Subcutaneous abdominal adipose tissue (tissue), 5 donors: ENCODE measurements at regions not wholly inside any gene's neighbourhood (a gene's known extent, or its start where the extent isn't known, plus 50 kb on each side); places are given as distances from the start of the nearest gene placed in this dataset.

ENCODE experiments used
- H3K27ac ChIP-seq: one replicate; pipeline ENCODE4 v1.7.0; 2013; ENCODE audit warnings: low read depth, mild to moderate bottlenecking, inconsistent platforms, low read length, moderate library complexity
- H3K27me3 ChIP-seq, 5 donors: one replicate each; pipeline ENCODE4 v1.7.0; 2013; ENCODE audit warnings: low read length in 5 of 5, inconsistent platforms in 1 of 5; ENCODE audit not compliant: control insufficient read depth in 5 of 5, insufficient read depth in 4 of 5
- H3K36me3 ChIP-seq, 5 donors: one replicate each; pipeline ENCODE4 v1.7.0; 2013; ENCODE audit warnings: low read length in 5 of 5; ENCODE audit not compliant: control insufficient read depth in 5 of 5, insufficient read depth in 5 of 5
- H3K4me1 ChIP-seq, 5 donors: one replicate each; pipeline ENCODE4 v1.7.0; 2013; ENCODE audit warnings: low read length in 5 of 5, mild to moderate bottlenecking in 3 of 5, moderate library complexity in 1 of 5; ENCODE audit not compliant: control insufficient read depth in 5 of 5, insufficient read depth in 5 of 5
- H3K4me3 ChIP-seq, 5 donors: one replicate each; pipeline ENCODE4 v1.7.0; 2013; ENCODE audit warnings: low read length in 5 of 5, low read depth in 1 of 5
- H3K9ac ChIP-seq, 5 donors: one replicate each; pipeline ENCODE4 v1.7.0; 2013; ENCODE audit warnings: low read length in 5 of 5, mild to moderate bottlenecking in 4 of 5, moderate library complexity in 3 of 5
- H3K9me3 ChIP-seq, 5 donors: one replicate each; pipeline ENCODE4 v1.7.0; 2013; ENCODE audit warnings: low read length in 5 of 5; ENCODE audit not compliant: control insufficient read depth in 5 of 5
- donor health status: healthy.
- donor health status: healthy.
- donor health status: healthy.
- donor health status: healthy.
- donor health status: healthy.

DNA sequence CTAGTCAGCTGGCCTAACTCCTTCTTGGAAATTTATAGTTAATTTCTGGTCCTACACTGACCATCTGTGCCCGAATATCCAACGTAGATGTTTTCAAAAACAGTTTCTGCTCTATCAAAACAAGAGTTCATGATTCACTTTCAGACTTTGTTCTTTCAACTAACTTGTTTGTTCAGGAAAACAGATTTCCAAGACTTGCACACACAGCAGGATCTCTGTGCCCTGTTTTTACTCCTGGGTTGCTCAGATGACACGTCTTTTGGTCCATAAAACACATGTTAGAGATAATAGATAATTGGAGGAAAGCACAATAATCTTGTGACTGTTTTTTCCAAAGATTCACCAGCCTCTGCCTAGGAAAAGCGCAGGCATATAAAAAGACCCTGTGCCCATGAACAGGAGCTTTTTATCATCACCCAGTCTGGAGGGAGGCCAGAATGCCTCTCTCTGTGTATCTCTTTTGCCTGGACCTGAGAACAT lies 218.0 kb downstream of the IRS2 start:
- no peak overlapping the region for H3K9ac ChIP-seq
- H3K27me3 ChIP-seq, result no peaks in the 10 kb centered on the region
- peaks cover 0 to 7% (median 0%) of the 10 kb centered on the region in 5 donors for H3K4me1 ChIP-seq
- no peak overlapping the region for H3K27ac ChIP-seq
- no peak overlapping the region for H3K4me3 ChIP-seq
- no peaks in the 10 kb centered on the region for H3K36me3 ChIP-seq
- no peaks in the 10 kb centered on the region for H3K9me3 ChIP-seq

GRCh38 chr13:109567315-109567714 lies 219.1 kb downstream of the IRS2 start:
- H3K27ac ChIP-seq, result no peak overlapping the region
- no peak overlapping the region for H3K9ac ChIP-seq
- H3K4me1 ChIP-seq, result peaks cover 0 to 2% (median 0%) of the 10 kb centered on the region in 5 donors
- H3K36me3 ChIP-seq, result no peaks in the 10 kb centered on the region
- H3K9me3 ChIP-seq, result no peaks in the 10 kb centered on the region
- H3K4me3 ChIP-seq, result no peak overlapping the region
- no peaks in the 10 kb centered on the region for H3K27me3 ChIP-seq

DNA sequence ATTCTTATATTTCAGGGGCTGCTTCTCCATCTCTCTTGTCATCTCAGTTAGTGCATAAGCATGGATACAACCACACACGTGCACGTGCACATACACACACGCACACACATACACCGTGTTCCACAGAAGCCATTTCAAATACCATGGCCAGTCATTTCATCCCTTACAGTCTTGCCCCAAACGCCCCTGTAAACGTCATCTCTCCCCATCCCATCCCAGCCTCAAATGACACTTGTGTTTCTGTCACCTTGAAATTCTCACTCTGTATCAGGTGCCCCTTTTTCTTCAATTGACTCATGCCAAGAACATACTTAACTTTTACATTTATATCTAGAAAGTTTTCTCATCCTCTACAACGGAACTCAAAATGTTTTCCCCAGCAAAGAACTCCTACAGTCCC lies 220.5 kb downstream of the IRS2 start:
- Histone ChIP-seq H3K27me3 (no peaks in the 10 kb centered on the region), H3K4me3 (no peak overlapping the region), H3K9me3 (no peaks in the 10 kb centered on the region), H3K27ac (no peak overlapping the region), H3K4me1 (no peaks in the 10 kb centered on the region), H3K9ac (no peak overlapping the region), H3K36me3 (no peaks in the 10 kb centered on the region)

DNA sequence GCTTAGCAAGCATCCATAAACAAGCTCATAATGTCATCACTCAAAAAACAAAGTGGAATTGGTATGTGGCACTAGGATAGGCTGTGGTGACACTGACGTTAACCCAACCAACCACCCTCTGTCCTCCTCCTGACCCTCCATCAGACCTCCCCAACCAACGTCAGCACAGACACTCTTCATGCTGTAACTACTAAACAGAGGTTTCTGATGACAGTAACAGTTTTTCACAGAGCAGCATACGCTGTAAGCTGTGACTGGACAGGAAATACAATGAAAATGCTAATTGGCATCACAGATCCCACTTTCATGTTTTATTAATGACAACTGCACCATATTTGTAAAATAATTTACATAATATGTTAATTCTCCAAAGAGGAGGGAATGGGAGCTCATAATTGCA lies 238.0 kb downstream of the IRS2 start:
- H3K27ac ChIP-seq, result no peak overlapping the region
- H3K27me3 ChIP-seq, result no peaks in the 10 kb centered on the region
- no peak overlapping the region for H3K4me3 ChIP-seq
- no peaks in the 10 kb centered on the region for H3K4me1 ChIP-seq
- no peaks in the 10 kb centered on the region for H3K36me3 ChIP-seq
- no peak overlapping the region for H3K9ac ChIP-seq
- peaks cover 0 to 1% (median 0%) of the 10 kb centered on the region in 5 donors for H3K9me3 ChIP-seq

DNA sequence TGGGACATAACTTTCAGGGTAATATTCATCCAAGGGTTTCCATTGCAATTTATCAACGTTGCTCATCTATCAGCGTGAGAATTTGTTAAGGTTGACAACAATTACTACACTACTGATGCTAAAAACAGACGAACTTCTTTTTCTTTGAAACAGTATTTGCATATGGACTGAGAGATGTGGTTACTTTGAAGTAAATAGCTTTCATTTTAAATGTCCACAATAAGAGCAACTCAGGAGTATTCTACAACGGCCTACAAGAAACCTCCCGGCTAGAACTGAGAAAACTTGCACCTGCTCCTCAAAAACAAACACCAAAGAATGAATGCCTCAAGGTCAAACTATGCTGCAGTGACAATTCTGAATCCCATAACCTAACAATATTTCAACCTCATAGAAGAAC lies 238.4 kb downstream of the IRS2 start:
- Histone ChIP-seq H3K4me1 (no peaks in the 10 kb centered on the region), H3K9me3 (no peaks in the 10 kb centered on the region), H3K36me3 (no peaks in the 10 kb centered on the region), H3K27ac (no peak overlapping the region), H3K4me3 (no peak overlapping the region), H3K27me3 (no peaks in the 10 kb centered on the region), H3K9ac (no peak overlapping the region)

DNA sequence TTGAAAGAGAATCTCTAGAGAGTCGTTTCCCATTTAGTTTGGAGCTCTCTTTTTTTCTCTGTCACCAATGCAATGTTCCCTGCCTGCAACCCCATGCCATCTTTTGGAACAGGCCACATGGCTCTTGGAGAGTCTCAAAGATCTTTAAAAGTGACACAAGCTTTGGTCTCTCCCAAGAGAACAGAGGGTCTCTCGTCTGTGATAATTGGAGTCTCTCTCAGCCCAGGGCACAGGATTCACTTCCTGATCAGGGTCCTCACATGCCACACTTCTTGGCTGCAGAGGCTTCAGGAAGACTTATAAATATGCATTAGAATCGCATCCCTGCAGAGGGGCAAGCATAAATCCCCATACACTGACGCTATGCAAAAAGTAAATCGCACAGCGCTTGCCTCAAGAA lies 240.5 kb downstream of the IRS2 start:
- Histone ChIP-seq H3K4me1 (no peaks in the 10 kb centered on the region), H3K27ac (no peak overlapping the region), H3K4me3 (no peak overlapping the region), H3K36me3 (no peaks in the 10 kb centered on the region), H3K9ac (no peak overlapping the region), H3K9me3 (no peaks in the 10 kb centered on the region), H3K27me3 (no peaks in the 10 kb centered on the region)

DNA sequence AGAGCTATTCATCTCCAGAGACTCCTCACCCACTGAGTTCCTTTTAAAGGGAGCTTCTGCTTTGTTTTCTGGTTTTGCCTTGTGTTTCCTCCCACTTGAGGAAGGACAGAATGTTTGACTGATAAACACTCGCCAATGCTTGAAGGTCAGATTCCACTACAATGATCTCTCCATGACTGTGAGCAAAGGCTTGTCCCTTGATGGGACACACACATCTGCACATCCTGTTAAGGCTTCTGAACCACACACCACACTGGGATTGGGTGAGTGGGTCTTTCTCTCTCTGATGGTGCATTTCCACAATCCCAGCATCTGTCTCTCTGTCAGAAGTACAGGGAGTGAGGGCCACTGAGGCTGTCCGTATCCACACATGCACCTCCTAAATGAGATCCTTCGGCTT lies 245.3 kb downstream of the IRS2 start:
- Histone ChIP-seq H3K36me3 (no peaks in the 10 kb centered on the region), H3K27me3 (peaks cover 0 to 4% (median 0%) of the 10 kb centered on the region in 5 donors), H3K9ac (no peak overlapping the region), H3K9me3 (no peaks in the 10 kb centered on the region), H3K27ac (no peak overlapping the region), H3K4me3 (no peak overlapping the region), H3K4me1 (no peaks in the 10 kb centered on the region)

DNA sequence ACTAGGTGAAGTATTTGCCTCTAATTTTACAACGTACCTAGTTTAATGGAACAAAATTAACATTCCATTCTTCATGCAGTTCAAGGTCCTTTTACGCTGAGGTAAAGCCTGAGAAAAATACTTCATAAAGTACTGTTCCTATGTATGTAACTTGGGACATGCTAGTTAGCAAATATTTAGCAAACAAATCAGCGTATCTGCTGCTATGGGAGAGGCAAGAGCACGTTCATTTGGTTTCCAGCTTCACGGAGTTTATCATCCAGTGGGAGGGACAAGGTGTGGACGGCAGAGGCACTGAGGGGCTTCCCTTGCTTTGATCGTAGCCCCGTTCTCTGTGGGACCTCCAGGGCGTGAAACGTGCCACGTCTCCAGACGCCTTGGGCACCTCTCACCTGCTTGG lies 248.8 kb downstream of the IRS2 start:
- Histone ChIP-seq H3K4me1 (no peaks in the 10 kb centered on the region), H3K9me3 (no peaks in the 10 kb centered on the region), H3K4me3 (no peak overlapping the region), H3K9ac (no peak overlapping the region), H3K36me3 (no peaks in the 10 kb centered on the region), H3K27me3 (peaks cover 0 to 4% (median 0%) of the 10 kb centered on the region in 5 donors), H3K27ac (no peak overlapping the region)

- Histone ChIP-seq H3K36me3 (no peaks in the 10 kb centered on the region), H3K4me1 (no peaks in the 10 kb centered on the region), H3K27ac (no peak overlapping the region), H3K9ac (no peak overlapping the region), H3K9me3 (no peaks in the 10 kb centered on the region), H3K27me3 (no peaks in the 10 kb centered on the region), H3K4me3 (no peak overlapping the region)
These were observed 253.0 kb downstream of the IRS2 start for GRCh38 chr13:109533350-109533749.

DNA sequence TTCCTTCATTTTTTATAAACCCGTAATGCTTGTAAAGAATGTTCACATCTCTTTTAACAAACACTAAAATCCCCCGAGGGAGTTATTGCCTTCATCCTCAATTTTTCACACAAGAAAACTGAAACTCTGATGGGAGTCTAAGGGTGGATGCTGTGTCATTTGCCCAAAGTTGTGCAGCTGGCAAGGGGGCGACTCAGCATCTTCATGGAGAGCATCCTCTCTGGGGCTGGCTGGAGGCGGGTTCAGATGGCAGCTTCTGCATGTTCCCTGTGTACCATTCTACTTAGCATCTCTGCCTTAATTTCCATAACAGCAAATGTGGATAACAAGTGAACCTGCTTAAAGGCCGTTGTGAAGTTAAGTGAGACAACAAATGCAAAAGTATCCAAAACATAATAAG lies 256.4 kb downstream of the IRS2 start:
- Histone ChIP-seq H3K27ac (no peak overlapping the region), H3K4me1 (no peaks in the 10 kb centered on the region), H3K9ac (no peak overlapping the region), H3K4me3 (no peak overlapping the region), H3K27me3 (peaks cover 0 to under 1% (median 0%) of the 10 kb centered on the region in 5 donors), H3K36me3 (no peaks in the 10 kb centered on the region), H3K9me3 (no peaks in the 10 kb centered on the region)

DNA sequence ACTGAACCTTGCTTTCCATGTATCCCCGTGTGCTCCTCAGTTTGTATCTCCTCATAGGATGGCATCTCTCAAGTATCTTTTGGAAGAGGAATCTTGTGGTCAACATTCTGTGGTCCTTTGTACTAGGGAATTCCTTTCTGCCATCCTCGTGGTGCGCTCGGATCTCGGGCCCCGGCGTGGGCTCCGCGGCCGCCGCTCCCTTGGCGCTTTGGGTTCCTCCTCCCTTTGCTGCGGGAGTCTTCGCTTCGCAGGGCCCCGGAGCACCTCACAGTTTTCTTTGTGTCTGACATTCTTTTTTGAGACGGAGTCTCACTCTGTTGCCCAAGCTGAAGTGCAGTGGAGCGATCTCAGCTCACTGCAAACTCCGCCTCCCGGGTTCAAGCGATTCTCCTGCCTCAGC lies 264.7 kb downstream of the IRS2 start:
- H3K27ac ChIP-seq, result no peak overlapping the region
- H3K9ac ChIP-seq, result no peak overlapping the region
- H3K36me3 ChIP-seq, result no peaks in the 10 kb centered on the region
- H3K4me3 ChIP-seq, result no peak overlapping the region
- no peaks in the 10 kb centered on the region for H3K4me1 ChIP-seq
- H3K9me3 ChIP-seq, result no peaks in the 10 kb centered on the region
- peaks cover 0 to 4% (median 0%) of the 10 kb centered on the region in 5 donors for H3K27me3 ChIP-seq
